ENCODE measurements at regions not wholly inside any gene's neighbourhood (a gene's known extent, or its start where the extent isn't known, plus 50 kb on each side); places are given as distances from the start of the nearest gene placed in this dataset.

DNA sequence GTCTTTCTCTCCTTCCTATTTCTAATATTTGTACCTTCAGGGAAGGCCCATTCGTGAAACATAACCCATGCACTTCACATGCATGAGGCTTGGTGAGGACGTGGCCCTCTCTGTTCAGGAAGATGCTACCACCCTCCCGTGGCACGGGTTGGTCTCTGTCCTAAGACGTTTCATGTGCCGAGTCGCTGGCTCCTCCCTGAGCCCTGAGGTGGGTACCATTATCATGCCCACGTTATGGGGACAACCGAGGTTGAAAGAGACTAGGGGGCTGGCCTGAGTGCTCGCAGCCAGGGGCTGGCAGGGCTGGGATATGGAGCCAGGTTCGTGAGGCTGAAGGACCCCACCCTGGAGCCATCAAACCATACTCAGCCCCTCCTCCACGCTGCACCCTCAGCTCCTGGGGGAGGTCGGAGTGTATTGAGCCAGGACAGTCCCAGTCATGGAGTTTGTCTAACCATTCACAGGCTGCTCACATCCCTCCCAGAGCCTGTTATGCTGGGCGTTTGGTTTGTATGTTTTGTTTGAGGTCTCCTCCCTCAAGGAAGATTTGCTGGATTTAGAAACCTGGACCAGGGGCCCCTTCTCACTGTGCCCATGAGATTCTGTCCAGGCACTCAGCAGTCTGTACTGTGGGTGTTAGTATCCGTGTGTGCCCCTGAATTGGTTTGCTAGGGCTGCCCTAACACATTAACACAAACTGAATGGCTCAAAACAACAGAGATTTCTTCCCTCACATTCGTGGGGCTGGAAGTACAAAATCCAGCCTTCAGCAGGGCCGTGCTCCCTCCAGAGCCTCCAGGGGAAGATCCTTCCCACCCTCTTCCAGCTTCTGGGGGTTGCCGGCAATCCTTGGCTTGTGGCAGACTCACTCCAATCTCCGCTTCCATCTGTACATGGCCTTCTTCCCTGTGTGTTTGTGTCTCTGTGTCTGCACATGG, 88.3 kb downstream of the ANKRD60 start:
- no peak for DNase-seq (ENCODE audit: low read depth, low spot score)

GRCh38 chr20:58138395-58138794, 90.1 kb downstream of the ANKRD60 start:
- no peak for DNase-seq (ENCODE audit: low read depth, low spot score)

- DNase-seq (ENCODE audit: low read depth, low spot score): no peak
Measured at GRCh38 chr20:58137651-58138265, 90.7 kb downstream of the ANKRD60 start.

DNA sequence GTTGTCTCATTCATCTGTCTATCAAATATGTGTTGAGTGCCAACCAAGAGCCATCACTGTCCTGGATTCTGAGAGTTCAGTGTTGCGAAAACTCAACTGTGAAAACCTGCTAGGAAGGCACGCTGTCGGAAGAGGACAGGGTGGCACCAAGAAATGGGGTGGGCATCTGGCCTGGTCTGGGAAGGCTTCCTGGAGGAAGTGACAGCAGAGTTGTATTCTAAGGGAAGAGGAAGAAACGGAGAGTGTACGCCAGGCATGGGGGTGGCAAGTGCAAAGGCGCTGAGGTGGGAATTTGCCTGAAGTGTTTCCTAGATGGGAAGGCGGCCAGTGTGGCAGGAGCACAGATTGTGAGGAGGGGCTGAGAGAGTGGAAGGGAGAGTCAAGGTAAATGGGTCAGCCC, 91.2 kb downstream of the ANKRD60 start:
- no peak for DNase-seq (ENCODE audit: low read depth, low spot score)

- DNase-seq (ENCODE audit: low read depth, low spot score): no peak
Measured at GRCh38 chr20:58136149-58136484, 92.3 kb downstream of the ANKRD60 start.

GRCh38 chr20:58135441-58136148, 92.9 kb downstream of the ANKRD60 start:
- DNase-seq (ENCODE audit: low read depth, low spot score): no peak

- no peak for DNase-seq (ENCODE audit: low read depth, low spot score)
Measured at GRCh38 chr20:58133020-58133808, 95.2 kb downstream of the ANKRD60 start.

GRCh38 chr20:58131551-58132142, 96.8 kb downstream of the ANKRD60 start:
- no peak for DNase-seq (ENCODE audit: low read depth, low spot score)

- DNase-seq (ENCODE audit: low read depth, low spot score): peak; percentile 42
Measured at GRCh38 chr20:58131151-58131550, 97.3 kb downstream of the ANKRD60 start.

DNA sequence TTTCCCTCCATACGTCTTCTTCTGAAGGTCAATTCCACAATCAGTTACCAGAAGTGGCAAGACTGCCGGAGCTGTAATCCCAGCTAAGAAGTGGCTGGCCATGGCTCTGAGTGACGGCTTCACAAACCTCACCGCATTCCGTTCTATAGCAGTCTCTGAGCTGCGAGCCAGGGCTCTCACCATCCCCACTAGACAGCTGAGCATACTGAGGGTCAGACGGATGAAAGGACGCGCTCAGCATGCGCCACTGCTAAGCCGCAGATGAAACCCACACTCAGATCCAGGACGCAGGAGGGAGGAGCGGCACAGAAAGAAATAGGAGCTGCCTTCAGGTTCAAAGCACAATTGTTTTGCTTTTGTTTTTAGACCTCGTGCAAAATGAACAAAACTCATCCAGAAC, 97.9 kb downstream of the ANKRD60 start:
- DNase-seq (ENCODE audit: low read depth, low spot score): peak; percentile 22

GRCh38 chr20:58130156-58130555, 98.3 kb downstream of the ANKRD60 start:
- no peak for DNase-seq (ENCODE audit: low read depth, low spot score)

- no peak for DNase-seq (ENCODE audit: low read depth, low spot score)
Measured at GRCh38 chr20:58129721-58130151, 98.7 kb downstream of the ANKRD60 start.

DNA sequence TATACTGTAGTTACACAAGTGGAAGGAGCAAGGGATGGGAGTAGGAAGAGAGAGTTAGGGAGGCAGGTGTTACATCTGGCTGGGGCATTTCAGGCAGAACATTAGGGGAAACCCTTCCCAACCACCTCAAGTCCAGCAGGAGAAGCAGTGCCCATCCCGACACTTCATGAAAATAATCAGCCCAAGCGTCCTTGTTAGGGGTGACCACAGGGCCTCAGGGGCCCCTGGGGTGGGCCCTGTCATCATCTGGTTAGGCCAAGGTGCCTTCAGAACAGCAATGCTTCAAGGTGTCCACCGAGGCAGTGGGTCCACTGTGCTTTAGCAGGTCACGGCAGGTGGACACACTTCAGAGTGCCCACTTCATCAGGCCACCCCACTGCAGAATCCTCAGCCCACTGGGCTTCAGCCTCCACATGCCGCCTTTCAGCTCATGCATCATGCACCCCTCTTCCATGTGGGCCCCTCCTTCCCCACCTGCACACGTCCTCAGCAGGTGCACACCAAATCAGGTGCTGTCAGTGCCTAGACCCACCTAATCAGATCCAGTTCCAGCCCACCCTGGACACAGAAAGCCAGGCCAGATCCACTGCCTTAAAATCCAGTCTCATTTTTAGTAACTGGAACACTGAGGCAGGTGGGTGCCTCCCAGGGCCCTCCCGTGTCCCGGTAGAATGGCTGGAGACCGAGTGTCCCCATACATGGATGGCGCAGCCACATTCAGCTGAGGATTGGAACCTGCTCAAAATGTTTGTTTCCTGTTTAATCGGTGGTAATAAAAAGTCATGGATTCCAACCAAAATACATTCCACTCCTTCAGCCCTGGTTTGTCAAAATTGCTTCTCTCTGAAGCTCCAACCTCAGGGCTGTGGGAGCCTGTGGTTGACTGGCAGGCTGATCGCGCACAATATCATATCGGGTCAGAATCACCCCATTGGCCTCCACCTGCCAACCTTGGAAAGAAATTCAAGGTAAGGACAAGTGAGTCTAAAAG, 99.5 kb downstream of the ANKRD60 start:
- no peak for DNase-seq (ENCODE audit: low read depth, low spot score)

DNA sequence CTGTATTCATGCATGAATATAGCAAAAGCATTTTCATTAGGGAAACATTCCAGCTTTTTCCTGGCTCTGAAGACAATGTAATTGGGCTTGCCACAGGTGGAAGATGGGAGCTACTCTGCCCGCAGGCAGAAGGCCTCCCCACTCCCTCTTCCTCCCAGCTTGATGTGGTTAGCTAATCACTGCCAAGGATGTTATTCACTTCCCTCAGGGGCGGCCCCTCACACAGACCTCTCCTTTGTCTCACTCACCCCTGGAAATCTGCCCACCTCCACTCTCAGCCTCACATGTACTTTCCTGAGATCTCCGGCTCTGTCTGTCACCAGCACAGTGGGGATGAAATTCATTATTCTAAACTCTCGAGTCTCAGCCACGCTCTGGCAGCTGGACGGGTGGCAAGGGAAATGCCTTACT, 100.7 kb downstream of the ANKRD60 start:
- peak; percentile 14 for DNase-seq (ENCODE audit: low read depth, low spot score)

DNA sequence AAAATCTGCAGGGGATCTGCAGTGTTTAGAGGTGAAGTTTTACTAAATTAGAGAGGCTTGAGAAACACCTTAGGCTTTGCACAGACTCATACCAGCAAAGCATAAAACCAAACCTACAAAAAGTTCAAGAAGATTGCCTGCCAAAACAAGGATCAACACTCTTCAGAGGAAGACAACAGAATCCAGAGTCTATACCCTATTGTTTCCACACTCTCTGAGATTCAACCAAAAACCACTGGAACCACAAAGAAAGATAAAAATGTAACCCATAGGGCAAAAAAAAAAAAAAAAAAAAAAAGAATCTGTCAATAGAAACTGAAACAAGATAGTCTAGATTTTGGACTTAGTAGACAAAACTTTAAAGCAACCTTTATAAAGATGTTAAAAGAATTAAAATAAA, 102.7 kb downstream of the ANKRD60 start:
- DNase-seq (ENCODE audit: low read depth, low spot score): no peak

DNA sequence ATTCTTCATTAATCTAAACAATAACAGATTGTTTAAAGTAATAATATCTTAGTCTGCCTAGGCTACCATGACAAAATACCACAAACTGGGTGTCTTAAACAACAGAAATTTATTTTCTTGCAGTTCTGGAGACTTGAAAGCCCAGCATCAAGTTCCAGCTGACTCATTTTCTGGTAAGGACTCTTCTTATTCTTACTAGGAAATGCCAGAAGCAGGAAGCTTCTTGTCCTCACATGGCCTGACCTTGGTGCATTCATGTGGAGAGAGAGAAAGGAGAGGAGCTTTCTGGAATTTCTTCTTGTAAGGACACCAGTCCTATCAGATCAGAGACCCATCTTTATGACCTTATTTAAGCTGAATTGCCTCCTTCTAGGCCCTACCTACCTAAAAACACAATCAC, 110.5 kb downstream of the ANKRD60 start:
- no peak for DNase-seq (ENCODE audit: low read depth, low spot score)

- no peak for DNase-seq (ENCODE audit: low read depth, low spot score)
Measured at GRCh38 chr20:58116505-58116904, 111.9 kb downstream of the ANKRD60 start.

- no peak for DNase-seq (ENCODE audit: low read depth, low spot score)
Measured at GRCh38 chr20:58113716-58114115, 114.7 kb downstream of the ANKRD60 start.

DNA sequence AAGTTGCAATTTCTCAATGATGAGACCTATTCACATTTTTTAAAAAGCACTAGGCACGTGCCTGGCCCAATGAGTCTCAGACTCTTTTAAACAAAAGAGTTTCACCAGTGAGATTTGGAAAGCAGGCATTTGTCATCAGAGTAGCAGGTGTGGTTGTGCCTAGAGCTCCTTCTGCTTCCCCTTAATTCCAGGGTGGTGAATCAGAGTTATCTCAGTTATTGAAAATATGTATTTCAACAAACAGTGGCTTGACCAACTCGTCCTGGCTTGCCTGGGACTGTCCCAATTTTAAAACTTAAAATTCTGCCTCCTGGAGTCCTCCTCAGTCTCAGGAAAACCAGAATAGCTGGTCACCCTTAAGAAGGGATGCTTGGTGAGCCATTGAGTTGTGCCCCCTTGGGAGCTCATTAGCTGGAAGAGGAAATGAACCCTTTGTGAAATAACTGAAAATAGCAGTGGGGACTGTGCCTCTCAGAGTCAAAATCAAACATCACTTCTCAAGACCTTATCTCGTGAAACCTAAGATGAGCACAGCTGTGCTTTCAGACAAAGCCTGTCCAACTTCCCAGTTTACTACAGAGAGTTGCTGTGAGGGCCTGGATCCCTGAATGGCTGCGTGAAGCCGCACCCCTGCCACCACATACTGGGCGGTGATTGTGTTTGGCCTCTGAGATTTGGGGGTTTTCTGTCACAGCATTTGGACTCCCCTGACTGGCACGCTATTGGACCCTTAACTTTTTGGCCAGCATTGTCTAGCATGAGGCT, 116.3 kb downstream of the ANKRD60 start:
- no peak for DNase-seq (ENCODE audit: low read depth, low spot score)

Data from ELF-1 (cell line).